Embryonic facial prominence (tissue), 1 donor: ENCODE measurements at regions not wholly inside any gene's neighbourhood (a gene's known extent, or its start where the extent isn't known, plus 50 kb on each side); places are given as distances from the start of the nearest gene placed in this dataset.

Experiments used
- DNase-seq: peaks from one replicate; pipeline ENCODE4 v3.0.0-alpha.2; 2016; ENCODE audit errors: extremely low spot score

GRCh38 chr11:97409141-97409540 is 1019.3 kb downstream of the JRKL start:
- DNase-seq = no peak

GRCh38 chr11:97414801-97415200 is 1025.0 kb downstream of the JRKL start:
- no peak for DNase-seq

GRCh38 chr11:97419729-97420128 is 1029.9 kb downstream of the JRKL start:
- no peak for DNase-seq

- no peak for DNase-seq
Measured at GRCh38 chr11:97428247-97428790, 1038.5 kb downstream of the JRKL start.

GRCh38 chr11:97430877-97431276 is 1041.1 kb downstream of the JRKL start:
- no peak for DNase-seq

- DNase-seq = no peak
Measured at GRCh38 chr11:97432926-97433325, 1043.1 kb downstream of the JRKL start.

GRCh38 chr11:97445561-97445960 is 1055.7 kb downstream of the JRKL start:
- DNase-seq = no peak

GRCh38 chr11:97451441-97451840 is 1061.6 kb downstream of the JRKL start:
- DNase-seq = no peak

- DNase-seq = no peak
Measured at GRCh38 chr11:97454988-97455387, 1065.2 kb downstream of the JRKL start.

- DNase-seq = no peak
Measured at GRCh38 chr11:97460091-97460490, 1070.3 kb downstream of the JRKL start.

- DNase-seq = no peak
Measured at GRCh38 chr11:97461044-97461880, 1071.4 kb downstream of the JRKL start.

- DNase-seq = no peak
Measured at GRCh38 chr11:97461934-97462333, 1072.1 kb downstream of the JRKL start.

- no peak for DNase-seq
Measured at GRCh38 chr11:97463891-97464290, 1074.1 kb downstream of the JRKL start.

- no peak for DNase-seq
Measured at GRCh38 chr11:97471480-97471879, 1081.7 kb downstream of the JRKL start.

GRCh38 chr11:97487387-97487786 is 1097.6 kb downstream of the JRKL start:
- no peak for DNase-seq

GRCh38 chr11:97498891-97499290 is 1109.1 kb downstream of the JRKL start:
- DNase-seq = no peak

- DNase-seq = no peak
Measured at GRCh38 chr11:97502201-97502600, 1112.4 kb downstream of the JRKL start.

- no peak for DNase-seq
Measured at GRCh38 chr11:97506076-97506759, 1116.4 kb downstream of the JRKL start.

- DNase-seq = no peak
Measured at GRCh38 chr11:97514446-97514845, 1124.6 kb downstream of the JRKL start.

- DNase-seq = no peak
Measured at GRCh38 chr11:97516688-97517087, 1126.9 kb downstream of the JRKL start.

- DNase-seq = no peak
Measured at GRCh38 chr11:97525273-97525672, 1135.5 kb downstream of the JRKL start.

- no peak for DNase-seq
Measured at GRCh38 chr11:97537407-97538150, 1147.8 kb downstream of the JRKL start.
